ENCODE measurements at regions not wholly inside any gene's neighbourhood (a gene's known extent, or its start where the extent isn't known, plus 50 kb on each side); places are given as distances from the start of the nearest gene placed in this dataset.

DNA sequence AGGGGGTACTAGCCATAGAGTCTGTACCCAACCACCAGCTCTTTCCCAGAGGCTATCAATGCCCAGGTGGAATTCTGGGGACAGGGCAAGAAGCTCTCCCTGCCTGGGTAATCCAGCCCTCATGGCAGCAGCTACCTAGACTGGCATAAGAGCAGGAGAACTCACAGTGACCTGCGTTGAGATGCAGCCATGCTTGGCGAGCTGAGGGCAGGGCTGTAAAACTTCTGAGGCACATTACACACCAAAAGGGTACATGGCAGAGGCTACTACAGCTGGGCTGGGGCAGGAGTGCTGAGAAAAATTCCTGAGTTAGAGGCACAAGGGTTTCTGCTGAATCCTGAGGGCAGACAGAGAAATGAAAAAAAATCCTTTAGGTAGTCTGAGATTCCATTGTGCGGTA is 927.9 kb upstream of the B3GALT2 start:
- intact Hi-C loops (cut with micrococcal nuclease), result no loop called here
- Mint-ChIP-seq H3K4me1 (ENCODE audit: insufficient read depth, unreplicated experiment) (no peaks in the 10 kb centered on the region), H3K36me3 (ENCODE audit: insufficient read depth, unreplicated experiment) (no peaks in the 10 kb centered on the region), H3K9me3 (ENCODE audit: unreplicated experiment) (no peaks in the 10 kb centered on the region), H3K4me3 (ENCODE audit: unreplicated experiment) (no peak overlapping the region), H3K27ac (ENCODE audit: low read depth, unreplicated experiment) (no peak overlapping the region), H3K27me3 (ENCODE audit: insufficient read depth, unreplicated experiment) (no peaks in the 10 kb centered on the region)
- ChIA-PET POLR2A (no interaction called here), CTCF (interaction anchor here (0.6 to 1.2 kb wide), 2 partner anchors 11 to 13 kb away, joined by 3 read pairs; no protein-coding TSS in a partner anchor)
- BruUV-seq (replicated peaks), result no TSS peak
- no peak for TF ChIP-seq CTCF (IDR thresholded peaks at IDR 0.05; ENCODE audit: unreplicated experiment)
- no peak for DNase-seq (ENCODE audit: unreplicated experiment)

DNA sequence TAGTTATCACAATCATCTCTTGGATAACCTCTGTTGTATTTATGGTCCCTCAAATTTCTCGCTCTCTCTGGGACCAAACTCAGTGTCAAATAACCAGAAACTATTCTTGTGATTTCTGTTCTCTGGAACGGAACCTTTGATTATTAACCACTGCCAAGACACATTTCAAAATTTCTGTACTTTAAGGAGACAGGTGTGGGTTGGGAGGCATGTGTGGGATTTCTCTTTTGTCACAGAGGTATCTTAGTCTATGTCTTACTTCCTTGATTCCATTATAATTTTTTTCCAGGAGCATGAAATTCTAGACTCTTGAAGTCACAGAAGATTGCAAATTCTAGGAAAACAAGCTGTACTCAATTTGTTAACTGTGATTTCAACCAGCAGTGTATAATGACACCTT is 919.0 kb upstream of the B3GALT2 start:
- no peak overlapping the region for H3K4me3 Mint-ChIP-seq (ENCODE audit: unreplicated experiment)
- ChIA-PET CTCF (no interaction called here), POLR2A (no interaction called here)
- no peaks in the 10 kb centered on the region for H3K36me3 Mint-ChIP-seq (ENCODE audit: insufficient read depth, unreplicated experiment)
- no peak for DNase-seq (ENCODE audit: unreplicated experiment)
- BruUV-seq (replicated peaks), result no TSS peak
- H3K4me1 Mint-ChIP-seq (ENCODE audit: insufficient read depth, unreplicated experiment), result no peaks in the 10 kb centered on the region
- TF ChIP-seq CTCF (IDR thresholded peaks at IDR 0.05; ENCODE audit: unreplicated experiment), result no peak
- no peaks in the 10 kb centered on the region for H3K27me3 Mint-ChIP-seq (ENCODE audit: insufficient read depth, unreplicated experiment)
- H3K27ac Mint-ChIP-seq (ENCODE audit: low read depth, unreplicated experiment), result no peak overlapping the region
- intact Hi-C loops (cut with micrococcal nuclease), result no loop called here
- no peaks in the 10 kb centered on the region for H3K9me3 Mint-ChIP-seq (ENCODE audit: unreplicated experiment)

- Mint-ChIP-seq H3K27ac (ENCODE audit: low read depth, unreplicated experiment) (no peak overlapping the region), H3K4me3 (ENCODE audit: unreplicated experiment) (no peak overlapping the region), H3K9me3 (ENCODE audit: unreplicated experiment) (no peaks in the 10 kb centered on the region), H3K36me3 (ENCODE audit: insufficient read depth, unreplicated experiment) (no peaks in the 10 kb centered on the region), H3K27me3 (ENCODE audit: insufficient read depth, unreplicated experiment) (no peaks in the 10 kb centered on the region), H3K4me1 (ENCODE audit: insufficient read depth, unreplicated experiment) (no peaks in the 10 kb centered on the region)
- DNase-seq (ENCODE audit: unreplicated experiment), result no peak
- ChIA-PET CTCF (interaction anchor here (0.5 to 0.6 kb wide), 2 partner anchors 418 to 596 kb away, joined by 3 read pairs; no protein-coding TSS in a partner anchor), POLR2A (no interaction called here)
- TF ChIP-seq CTCF (IDR thresholded peaks at IDR 0.05; ENCODE audit: unreplicated experiment), result no peak
- intact Hi-C loops (cut with micrococcal nuclease), result no loop called here
- BruUV-seq (replicated peaks), result no TSS peak
These were observed 917.9 kb upstream of the B3GALT2 start for GRCh38 chr1:194104247-194104844.

- Mint-ChIP-seq H3K4me1 (ENCODE audit: insufficient read depth, unreplicated experiment) (no peaks in the 10 kb centered on the region), H3K27me3 (ENCODE audit: insufficient read depth, unreplicated experiment) (no peaks in the 10 kb centered on the region), H3K9me3 (ENCODE audit: unreplicated experiment) (no peaks in the 10 kb centered on the region), H3K36me3 (ENCODE audit: insufficient read depth, unreplicated experiment) (no peaks in the 10 kb centered on the region), H3K4me3 (ENCODE audit: unreplicated experiment) (no peak overlapping the region), H3K27ac (ENCODE audit: low read depth, unreplicated experiment) (no peak overlapping the region)
- intact Hi-C loops (cut with micrococcal nuclease), result no loop called here
- TF ChIP-seq CTCF (IDR thresholded peaks at IDR 0.05; ENCODE audit: unreplicated experiment), result no peak
- BruUV-seq (replicated peaks), result no TSS peak
- CTCF ChIA-PET, result interaction anchor here (0.5 to 1.3 kb wide), 6 partner anchors 10 to 1297 kb away, joined by 3 read pairs; no protein-coding TSS in a partner anchor
- no peak for DNase-seq (ENCODE audit: unreplicated experiment)
- POLR2A ChIA-PET, result interaction anchor here (0.7 kb wide), 1 partner anchor 10 kb away, joined by 3 read pairs; no protein-coding TSS in a partner anchor
These were observed 917.3 kb upstream of the B3GALT2 start for GRCh38 chr1:194103516-194104246.
